Large intestine (tissue), 3 donors: ENCODE measurements at regions not wholly inside any gene's neighbourhood (a gene's known extent, or its start where the extent isn't known, plus 50 kb on each side); places are given as distances from the start of the nearest gene placed in this dataset.

Experiments
- DNase-seq, 2 donors: peaks; one replicate each; pipeline versions ENCODE4 v3.0.0 to v3.0.0-alpha.2; 2013
- H3K27ac ChIP-seq: one replicate; pipeline ENCODE4 v1.5.1; 2013; ENCODE audit warnings: low read length
- H3K27me3 ChIP-seq: 2 replicates; pipeline ENCODE4 v1.6.1; 2013; ENCODE audit warnings: low read length; ENCODE audit not compliant: control insufficient read depth, insufficient read depth
- H3K36me3 ChIP-seq: 2 replicates; pipeline ENCODE4 v1.6.1; 2013; ENCODE audit warnings: low read length; ENCODE audit not compliant: control insufficient read depth, insufficient read depth
- H3K4me1 ChIP-seq: one replicate; pipeline ENCODE4 v1.6.1; 2013; ENCODE audit warnings: low read length; ENCODE audit not compliant: control insufficient read depth, insufficient read depth
- H3K4me3 ChIP-seq: one replicate; pipeline ENCODE4 v1.5.1; 2013; ENCODE audit warnings: low read length
- H3K9me3 ChIP-seq: one replicate; pipeline ENCODE4 v1.6.1; 2013; ENCODE audit warnings: mild to moderate bottlenecking, low read depth, low read length, moderate library complexity; ENCODE audit not compliant: control insufficient read depth
- WGBS: methylation state at CpG from one replicate; pipeline ENCODE4 v1.1.5; 2013; ENCODE audit warnings: low lambda C conversion rate; ENCODE audit not compliant: insufficient coverage; 5-methylcytosine and 5-hydroxymethylcytosine counted together

GRCh38 chr10:28250782-28251181, 52.1 kb downstream of the MPP7 start:
- no peak overlapping the region for H3K4me3 ChIP-seq
- peaks cover 2% of the 10 kb centered on the region for H3K9me3 ChIP-seq
- H3K27me3 ChIP-seq, result no peaks in the 10 kb centered on the region
- DNase-seq, result peak in 1 of 2 donors; percentile 18
- peaks cover 2% of the 10 kb centered on the region for H3K4me1 ChIP-seq
- H3K27ac ChIP-seq, result no peak overlapping the region
- no peaks in the 10 kb centered on the region for H3K36me3 ChIP-seq

- H3K9me3 ChIP-seq, result peaks cover 4% of the 10 kb centered on the region
- H3K27me3 ChIP-seq, result no peaks in the 10 kb centered on the region
- no peak for DNase-seq
- H3K27ac ChIP-seq, result no peak overlapping the region
- peaks cover 2% of the 10 kb centered on the region for H3K4me1 ChIP-seq
- H3K36me3 ChIP-seq, result no peaks in the 10 kb centered on the region
- no CpG with 5 or more reads among the region's 4 CpGs for WGBS
- no peak overlapping the region for H3K4me3 ChIP-seq
These were observed 52.5 kb downstream of the MPP7 start for GRCh38 chr10:28250358-28250757.

- H3K9me3 ChIP-seq, result peaks cover 4% of the 10 kb centered on the region
- WGBS, result no CpG with 5 or more reads among the region's 6 CpGs
- DNase-seq, result no peak
- H3K4me1 ChIP-seq, result no peaks in the 10 kb centered on the region
- H3K27me3 ChIP-seq, result no peaks in the 10 kb centered on the region
- H3K27ac ChIP-seq, result no peak overlapping the region
- no peak overlapping the region for H3K4me3 ChIP-seq
- H3K36me3 ChIP-seq, result no peaks in the 10 kb centered on the region
These were observed 53.4 kb downstream of the MPP7 start for GRCh38 chr10:28249512-28249911.

- H3K9me3 ChIP-seq, result peaks cover 4% of the 10 kb centered on the region
- H3K4me1 ChIP-seq, result no peaks in the 10 kb centered on the region
- no peak overlapping the region for H3K4me3 ChIP-seq
- no peak for DNase-seq
- no peak overlapping the region for H3K27ac ChIP-seq
- no peaks in the 10 kb centered on the region for H3K27me3 ChIP-seq
- no peaks in the 10 kb centered on the region for H3K36me3 ChIP-seq
- 80% methylated on average over 1 of the region's 8 CpGs for WGBS
These were observed 54.8 kb downstream of the MPP7 start for GRCh38 chr10:28248092-28248491.

GRCh38 chr10:28246023-28246422, 56.8 kb downstream of the MPP7 start:
- no peak overlapping the region for H3K27ac ChIP-seq
- no peaks in the 10 kb centered on the region for H3K27me3 ChIP-seq
- no peaks in the 10 kb centered on the region for H3K36me3 ChIP-seq
- no peak overlapping the region for H3K4me3 ChIP-seq
- H3K4me1 ChIP-seq, result no peaks in the 10 kb centered on the region
- H3K9me3 ChIP-seq, result peaks cover 4% of the 10 kb centered on the region
- DNase-seq, result no peak

- H3K4me3 ChIP-seq, result no peak overlapping the region
- DNase-seq, result no peak
- no peaks in the 10 kb centered on the region for H3K4me1 ChIP-seq
- peaks cover 4% of the 10 kb centered on the region for H3K9me3 ChIP-seq
- no peaks in the 10 kb centered on the region for H3K36me3 ChIP-seq
- no peak overlapping the region for H3K27ac ChIP-seq
- no peaks in the 10 kb centered on the region for H3K27me3 ChIP-seq
- WGBS, result no CpG with 5 or more reads among the region's 1 CpG
These were observed 58.9 kb downstream of the MPP7 start for GRCh38 chr10:28243923-28244322.

GRCh38 chr10:28242555-28243204, 60.2 kb downstream of the MPP7 start:
- H3K9me3 ChIP-seq, result peaks cover 4% of the 10 kb centered on the region
- H3K27ac ChIP-seq, result no peak overlapping the region
- H3K36me3 ChIP-seq, result no peaks in the 10 kb centered on the region
- no peaks in the 10 kb centered on the region for H3K4me1 ChIP-seq
- no peak for DNase-seq
- WGBS, result 60% methylated on average over 1 of the region's 1 CpG
- H3K27me3 ChIP-seq, result no peaks in the 10 kb centered on the region
- no peak overlapping the region for H3K4me3 ChIP-seq

- Histone ChIP-seq H3K27me3 (no peaks in the 10 kb centered on the region), H3K36me3 (no peaks in the 10 kb centered on the region), H3K9me3 (peaks cover 4% of the 10 kb centered on the region), H3K27ac (no peak overlapping the region), H3K4me3 (no peak overlapping the region), H3K4me1 (no peaks in the 10 kb centered on the region)
- no CpG with 5 or more reads among the region's 3 CpGs for WGBS
- peak; percentile 16 to 38 for DNase-seq
These were observed 61.0 kb downstream of the MPP7 start for GRCh38 chr10:28241741-28242399.

GRCh38 chr10:28240400-28240799, 62.5 kb downstream of the MPP7 start:
- Histone ChIP-seq H3K27ac (no peak overlapping the region), H3K36me3 (peaks cover 2% of the 10 kb centered on the region), H3K4me3 (no peak overlapping the region), H3K9me3 (no peaks in the 10 kb centered on the region), H3K4me1 (no peaks in the 10 kb centered on the region), H3K27me3 (no peaks in the 10 kb centered on the region)
- no peak for DNase-seq
- 90% methylated on average over 2 of the region's 2 CpGs for WGBS

- Histone ChIP-seq H3K36me3 (peaks cover 2% of the 10 kb centered on the region), H3K4me3 (no peak overlapping the region), H3K4me1 (no peaks in the 10 kb centered on the region), H3K27ac (no peak overlapping the region), H3K27me3 (no peaks in the 10 kb centered on the region), H3K9me3 (no peaks in the 10 kb centered on the region)
- DNase-seq, result peak; percentile 8 to 18
- WGBS, result 88% methylated on average over 2 of the region's 12 CpGs
These were observed 66.3 kb downstream of the MPP7 start for GRCh38 chr10:28236591-28236990.

- WGBS, result 62% methylated on average over 5 of the region's 5 CpGs
These were observed 82.1 kb downstream of the MPP7 start for GRCh38 chr10:28220811-28221210.

More at GRCh38 chr10:28220811-28221210, 82.1 kb downstream of the MPP7 start:
- H3K4me3 ChIP-seq, result no peak overlapping the region
- no peaks in the 10 kb centered on the region for H3K4me1 ChIP-seq
- H3K36me3 ChIP-seq, result no peaks in the 10 kb centered on the region
- no peaks in the 10 kb centered on the region for H3K27me3 ChIP-seq
- H3K27ac ChIP-seq, result no peak overlapping the region
- H3K9me3 ChIP-seq, result no peaks in the 10 kb centered on the region
- DNase-seq, result no peak
